OCI-LY3 (cell line): ENCODE measurements at regions not wholly inside any gene's neighbourhood (a gene's known extent, or its start where the extent isn't known, plus 50 kb on each side); places are given as distances from the start of the nearest gene placed in this dataset.

Source experiments
- H2AFZ ChIP-seq: fragments of 200-600, 300-600 bp; shearing (Covaris generic); 2 replicates; pipeline ENCODE4 v1.6.0; 2014; ENCODE audit warnings: antibody characterized with exemption, low read depth, low read length
- H3K27ac ChIP-seq: fragments of 200-600, 300-600 bp; sonication (generic); 2 replicates; pipeline ENCODE4 v1.5.1; 2014; ENCODE audit warnings: mild to moderate bottlenecking, low read length, moderate library complexity, mixed read lengths
- H3K27me3 ChIP-seq: fragments of 200-600, 300-600 bp; sonication (generic); 2 replicates; pipeline ENCODE4 v1.6.1; 2014; ENCODE audit warnings: low read depth, low read length, mixed read lengths
- H3K36me3 ChIP-seq: fragments of 200-600, 300-600 bp; sonication (generic); replicated peaks from 2 replicates; pipeline ENCODE3; 2014; ENCODE audit warnings: low read depth, low read length, mixed read lengths
- H3K4me1 ChIP-seq: fragments of 300-600, 200-600 bp; sonication (generic); 2 replicates; pipeline ENCODE4 v1.6.1; 2014; ENCODE audit warnings: low read length, mixed read lengths
- H3K4me2 ChIP-seq: fragments of 200-600, 300-600 bp; sonication (generic); 2 replicates; pipeline ENCODE4 v1.6.1; 2014; ENCODE audit warnings: low read length, mixed read lengths
- H3K4me3 ChIP-seq: fragments of 300-600, 200-600 bp; sonication (generic); 2 replicates; pipeline ENCODE4 v1.5.1; 2014; ENCODE audit warnings: antibody characterized with exemption, mild to moderate bottlenecking, low read length, moderate library complexity
- H3K79me2 ChIP-seq: fragments of 300-600, 200-600 bp; shearing (Covaris generic); 2 replicates; pipeline ENCODE4 v1.6.1; 2014; ENCODE audit warnings: mild to moderate bottlenecking, low read length, mixed read lengths
- H3K9ac ChIP-seq: fragments of 300-600, 200-600 bp; shearing (Covaris generic); 2 replicates; pipeline ENCODE4 v1.6.0; 2014; ENCODE audit warnings: mild to moderate bottlenecking, low read length, moderate library complexity
- H3K9me3 ChIP-seq: fragments of 200-600, 300-600 bp; shearing (Covaris generic); 2 replicates; pipeline ENCODE4 v1.6.1; 2014; ENCODE audit warnings: low read length, mixed read lengths; ENCODE audit not compliant: insufficient read depth
- H4K20me1 ChIP-seq: fragments of 200-600, 300-600 bp; sonication (generic); 2 replicates; pipeline ENCODE4 v1.6.1; 2016; ENCODE audit warnings: low read length, mixed read lengths; ENCODE audit not compliant: insufficient read depth
- EZH2phosphoT487 ChIP-seq: fragments of 200-600 bp; shearing (Covaris generic); IDR thresholded peaks from 2 replicates; pipeline ENCODE4 v1.6.1; 2018; ENCODE audit warnings: antibody characterized with exemption, mixed run types, low read depth
- TF ChIP-seq, protein P1 (sequence below): fragments of 200-600, 300-600 bp; sonication (generic); IDR thresholded peaks from 2 replicates; pipeline ENCODE4 v1.5.1; 2014; ENCODE audit warnings: antibody characterized with exemption, low read length, low read depth

DNA sequence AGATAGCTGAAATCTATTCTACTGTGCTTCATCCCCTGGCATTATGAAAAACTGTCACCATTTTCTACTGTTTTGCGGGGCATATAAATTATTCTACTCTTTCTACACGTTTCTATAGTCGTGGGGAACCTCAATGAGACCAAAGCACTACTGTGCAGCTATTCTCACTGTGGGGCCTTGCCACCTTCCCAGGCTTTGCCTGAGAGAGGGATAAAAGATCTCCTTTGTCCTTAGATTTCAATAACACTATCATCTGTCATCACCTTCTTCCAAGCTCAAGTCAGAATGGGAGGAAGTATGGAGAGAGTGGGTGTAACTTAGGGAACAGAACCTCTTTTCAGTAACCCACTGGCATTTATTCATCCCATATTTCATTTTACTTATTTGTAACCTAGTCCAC is 1462.1 kb upstream of the RAG2 start:
- Histone ChIP-seq H3K9ac (no peak overlapping the region), H3K27ac (no peak overlapping the region), H3K4me1 (no peaks in the 10 kb centered on the region), H4K20me1 (no peaks in the 10 kb centered on the region), H3K9me3 (no peaks in the 10 kb centered on the region), H3K27me3 (no peaks in the 10 kb centered on the region), H3K4me3 (no peak overlapping the region), H3K79me2 (no peaks in the 10 kb centered on the region), H3K4me2 (no peak overlapping the region), H3K36me3 (no peaks in the 10 kb centered on the region), H2AFZ (no peak overlapping the region)
- no peak for TF ChIP-seq EZH2phosphoT487
- TF ChIP-seq, protein P1, sequence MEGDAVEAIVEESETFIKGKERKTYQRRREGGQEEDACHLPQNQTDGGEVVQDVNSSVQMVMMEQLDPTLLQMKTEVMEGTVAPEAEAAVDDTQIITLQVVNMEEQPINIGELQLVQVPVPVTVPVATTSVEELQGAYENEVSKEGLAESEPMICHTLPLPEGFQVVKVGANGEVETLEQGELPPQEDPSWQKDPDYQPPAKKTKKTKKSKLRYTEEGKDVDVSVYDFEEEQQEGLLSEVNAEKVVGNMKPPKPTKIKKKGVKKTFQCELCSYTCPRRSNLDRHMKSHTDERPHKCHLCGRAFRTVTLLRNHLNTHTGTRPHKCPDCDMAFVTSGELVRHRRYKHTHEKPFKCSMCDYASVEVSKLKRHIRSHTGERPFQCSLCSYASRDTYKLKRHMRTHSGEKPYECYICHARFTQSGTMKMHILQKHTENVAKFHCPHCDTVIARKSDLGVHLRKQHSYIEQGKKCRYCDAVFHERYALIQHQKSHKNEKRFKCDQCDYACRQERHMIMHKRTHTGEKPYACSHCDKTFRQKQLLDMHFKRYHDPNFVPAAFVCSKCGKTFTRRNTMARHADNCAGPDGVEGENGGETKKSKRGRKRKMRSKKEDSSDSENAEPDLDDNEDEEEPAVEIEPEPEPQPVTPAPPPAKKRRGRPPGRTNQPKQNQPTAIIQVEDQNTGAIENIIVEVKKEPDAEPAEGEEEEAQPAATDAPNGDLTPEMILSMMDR = no peak

DNA sequence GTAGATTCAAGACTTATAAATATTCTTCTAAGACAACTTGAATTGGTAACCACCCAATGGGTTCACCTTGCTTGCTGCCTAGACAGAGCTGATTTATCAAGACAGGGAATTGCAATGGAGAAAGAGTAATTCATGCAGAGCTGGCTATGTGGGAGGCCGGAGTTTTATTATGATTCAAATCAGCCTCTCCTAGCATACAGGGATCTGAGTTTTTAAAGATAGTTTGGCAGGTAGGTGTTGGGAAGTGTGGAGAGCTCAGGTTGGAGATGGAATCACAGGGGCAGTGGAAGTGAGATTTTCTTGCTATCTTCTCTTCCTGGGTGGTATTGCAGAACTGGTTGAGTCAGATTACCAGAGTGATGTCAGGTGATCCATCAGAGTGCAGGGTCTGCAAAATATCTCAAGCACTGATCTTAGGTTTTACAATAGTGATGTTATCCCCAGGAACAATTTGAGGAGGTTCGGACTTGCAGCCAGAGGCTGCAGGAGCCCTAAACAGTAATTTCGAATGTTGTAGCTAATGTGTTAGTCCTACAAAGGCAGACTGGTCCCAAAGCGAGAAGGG is 1448.6 kb upstream of the RAG2 start:
- H3K4me2 ChIP-seq = no peak overlapping the region
- H3K9ac ChIP-seq = no peak overlapping the region
- H2AFZ ChIP-seq = no peak overlapping the region
- no peaks in the 10 kb centered on the region for H3K27me3 ChIP-seq
- TF ChIP-seq, protein P1 = no peak
- TF ChIP-seq EZH2phosphoT487 = no peak
- H3K9me3 ChIP-seq = no peaks in the 10 kb centered on the region
- H3K4me3 ChIP-seq = no peak overlapping the region
- no peaks in the 10 kb centered on the region for H3K36me3 ChIP-seq
- no peak overlapping the region for H3K27ac ChIP-seq
- no peaks in the 10 kb centered on the region for H3K4me1 ChIP-seq
- no peaks in the 10 kb centered on the region for H3K79me2 ChIP-seq
- H4K20me1 ChIP-seq = no peaks in the 10 kb centered on the region

DNA sequence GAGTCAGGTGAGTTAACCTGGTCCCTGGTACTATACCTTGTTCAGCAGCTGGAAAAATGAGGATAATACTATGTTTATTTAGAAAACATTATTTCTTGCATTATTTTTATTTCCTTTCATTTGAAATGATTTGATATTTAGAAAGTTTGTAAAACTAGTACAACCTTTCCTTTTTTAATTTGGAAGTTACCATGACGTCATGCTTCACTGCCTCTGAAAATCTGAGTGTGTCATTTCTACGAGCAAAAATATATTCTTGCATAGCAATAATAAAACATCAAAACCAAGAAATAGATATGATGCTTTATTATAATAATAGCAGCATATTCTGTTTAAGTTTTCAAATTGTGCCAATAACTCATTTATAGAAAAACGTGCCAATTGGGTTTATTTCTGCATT is 1445.0 kb upstream of the RAG2 start:
- Histone ChIP-seq H2AFZ (no peak overlapping the region), H4K20me1 (no peaks in the 10 kb centered on the region), H3K4me1 (no peaks in the 10 kb centered on the region), H3K27me3 (no peaks in the 10 kb centered on the region), H3K9ac (no peak overlapping the region), H3K4me3 (no peak overlapping the region), H3K9me3 (no peaks in the 10 kb centered on the region), H3K79me2 (no peaks in the 10 kb centered on the region), H3K4me2 (no peak overlapping the region), H3K27ac (no peak overlapping the region), H3K36me3 (no peaks in the 10 kb centered on the region)
- TF ChIP-seq EZH2phosphoT487 = no peak
- TF ChIP-seq, protein P1 = no peak

DNA sequence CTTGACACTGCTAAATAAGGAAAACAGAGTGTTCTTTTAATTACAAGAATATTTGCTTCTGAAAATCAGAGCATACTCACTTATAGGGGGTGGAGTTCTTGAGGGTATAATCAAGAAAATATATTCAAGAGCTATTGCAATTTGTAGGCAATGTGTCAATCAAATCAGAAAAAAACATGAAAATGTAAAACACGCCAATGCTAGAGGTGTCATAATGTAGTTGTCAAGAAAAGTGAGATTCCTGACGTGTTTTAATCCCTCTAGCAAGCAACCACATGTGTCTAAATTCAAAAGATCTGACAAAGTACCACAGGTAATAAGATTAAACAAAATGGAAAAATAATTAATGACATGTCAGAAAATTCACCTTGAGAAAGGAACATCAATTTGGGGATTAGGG is 1440.7 kb upstream of the RAG2 start:
- Histone ChIP-seq H3K27ac (no peak overlapping the region), H3K79me2 (no peaks in the 10 kb centered on the region), H3K4me2 (no peak overlapping the region), H3K36me3 (no peaks in the 10 kb centered on the region), H3K4me1 (no peaks in the 10 kb centered on the region), H2AFZ (no peak overlapping the region), H3K9me3 (no peaks in the 10 kb centered on the region), H3K9ac (no peak overlapping the region), H4K20me1 (no peaks in the 10 kb centered on the region), H3K27me3 (no peaks in the 10 kb centered on the region), H3K4me3 (no peak overlapping the region)
- no peak for TF ChIP-seq EZH2phosphoT487
- TF ChIP-seq, protein P1 = no peak
